GM23338 (cell line): ENCODE measurements at regions not wholly inside any gene's neighbourhood (a gene's known extent, or its start where the extent isn't known, plus 50 kb on each side); places are given as distances from the start of the nearest gene placed in this dataset.

ENCODE experiments used
- CTCF ChIP-seq, 2 experiments: fragments of 200-600 bp in 1 of 2; sonication (generic) in 1 of 2; conservative IDR thresholded peaks; 2 replicates each; pipeline versions ENCODE4 v1.5.1 to v1.6.1; 2016 to 2017; ENCODE audit warnings: antibody characterized with exemption in 2 of 2, low read depth in 2 of 2, mild to moderate bottlenecking in 2 of 2, moderate library complexity in 1 of 2
- JUNB ChIP-seq: IDR thresholded peaks from one replicate; pipeline ENCODE4 v1.6.1; 2016; ENCODE audit warnings: antibody characterized with exemption; ENCODE audit not compliant: unreplicated experiment
- NANOG ChIP-seq: IDR thresholded peaks from 2 replicates; pipeline ENCODE4 v1.6.1; 2016; ENCODE audit warnings: antibody characterized with exemption, borderline replicate concordance
- POLR2AphosphoS5 ChIP-seq: IDR thresholded peaks from 2 replicates; pipeline ENCODE4 v1.6.1; 2016; ENCODE audit warnings: antibody characterized with exemption, low read depth
- STAT1 ChIP-seq: IDR thresholded peaks from one replicate; pipeline ENCODE4 v1.6.1; 2016; ENCODE audit warnings: antibody characterized with exemption; ENCODE audit not compliant: unreplicated experiment
- ZNF114 ChIP-seq: fragments of 250-450 bp; sonication (Bioruptor Pico); IDR thresholded peaks from 2 replicates; pipeline ENCODE4 v1.5.0; 2020; ENCODE audit warnings: mild to moderate bottlenecking, moderate library complexity
- TF ChIP-seq, protein P1 (sequence below): fragments of 250-450 bp; sonication (Bioruptor Pico); IDR thresholded peaks from 2 replicates; pipeline ENCODE4 v1.5.0; 2020; ENCODE audit warnings: mild to moderate bottlenecking, moderate library complexity
- TF ChIP-seq, protein P2 (sequence below): IDR thresholded peaks from one replicate; pipeline ENCODE4 v1.6.1; 2018; ENCODE audit warnings: antibody characterized with exemption; ENCODE audit not compliant: unreplicated experiment

- TF ChIP-seq, protein P1, sequence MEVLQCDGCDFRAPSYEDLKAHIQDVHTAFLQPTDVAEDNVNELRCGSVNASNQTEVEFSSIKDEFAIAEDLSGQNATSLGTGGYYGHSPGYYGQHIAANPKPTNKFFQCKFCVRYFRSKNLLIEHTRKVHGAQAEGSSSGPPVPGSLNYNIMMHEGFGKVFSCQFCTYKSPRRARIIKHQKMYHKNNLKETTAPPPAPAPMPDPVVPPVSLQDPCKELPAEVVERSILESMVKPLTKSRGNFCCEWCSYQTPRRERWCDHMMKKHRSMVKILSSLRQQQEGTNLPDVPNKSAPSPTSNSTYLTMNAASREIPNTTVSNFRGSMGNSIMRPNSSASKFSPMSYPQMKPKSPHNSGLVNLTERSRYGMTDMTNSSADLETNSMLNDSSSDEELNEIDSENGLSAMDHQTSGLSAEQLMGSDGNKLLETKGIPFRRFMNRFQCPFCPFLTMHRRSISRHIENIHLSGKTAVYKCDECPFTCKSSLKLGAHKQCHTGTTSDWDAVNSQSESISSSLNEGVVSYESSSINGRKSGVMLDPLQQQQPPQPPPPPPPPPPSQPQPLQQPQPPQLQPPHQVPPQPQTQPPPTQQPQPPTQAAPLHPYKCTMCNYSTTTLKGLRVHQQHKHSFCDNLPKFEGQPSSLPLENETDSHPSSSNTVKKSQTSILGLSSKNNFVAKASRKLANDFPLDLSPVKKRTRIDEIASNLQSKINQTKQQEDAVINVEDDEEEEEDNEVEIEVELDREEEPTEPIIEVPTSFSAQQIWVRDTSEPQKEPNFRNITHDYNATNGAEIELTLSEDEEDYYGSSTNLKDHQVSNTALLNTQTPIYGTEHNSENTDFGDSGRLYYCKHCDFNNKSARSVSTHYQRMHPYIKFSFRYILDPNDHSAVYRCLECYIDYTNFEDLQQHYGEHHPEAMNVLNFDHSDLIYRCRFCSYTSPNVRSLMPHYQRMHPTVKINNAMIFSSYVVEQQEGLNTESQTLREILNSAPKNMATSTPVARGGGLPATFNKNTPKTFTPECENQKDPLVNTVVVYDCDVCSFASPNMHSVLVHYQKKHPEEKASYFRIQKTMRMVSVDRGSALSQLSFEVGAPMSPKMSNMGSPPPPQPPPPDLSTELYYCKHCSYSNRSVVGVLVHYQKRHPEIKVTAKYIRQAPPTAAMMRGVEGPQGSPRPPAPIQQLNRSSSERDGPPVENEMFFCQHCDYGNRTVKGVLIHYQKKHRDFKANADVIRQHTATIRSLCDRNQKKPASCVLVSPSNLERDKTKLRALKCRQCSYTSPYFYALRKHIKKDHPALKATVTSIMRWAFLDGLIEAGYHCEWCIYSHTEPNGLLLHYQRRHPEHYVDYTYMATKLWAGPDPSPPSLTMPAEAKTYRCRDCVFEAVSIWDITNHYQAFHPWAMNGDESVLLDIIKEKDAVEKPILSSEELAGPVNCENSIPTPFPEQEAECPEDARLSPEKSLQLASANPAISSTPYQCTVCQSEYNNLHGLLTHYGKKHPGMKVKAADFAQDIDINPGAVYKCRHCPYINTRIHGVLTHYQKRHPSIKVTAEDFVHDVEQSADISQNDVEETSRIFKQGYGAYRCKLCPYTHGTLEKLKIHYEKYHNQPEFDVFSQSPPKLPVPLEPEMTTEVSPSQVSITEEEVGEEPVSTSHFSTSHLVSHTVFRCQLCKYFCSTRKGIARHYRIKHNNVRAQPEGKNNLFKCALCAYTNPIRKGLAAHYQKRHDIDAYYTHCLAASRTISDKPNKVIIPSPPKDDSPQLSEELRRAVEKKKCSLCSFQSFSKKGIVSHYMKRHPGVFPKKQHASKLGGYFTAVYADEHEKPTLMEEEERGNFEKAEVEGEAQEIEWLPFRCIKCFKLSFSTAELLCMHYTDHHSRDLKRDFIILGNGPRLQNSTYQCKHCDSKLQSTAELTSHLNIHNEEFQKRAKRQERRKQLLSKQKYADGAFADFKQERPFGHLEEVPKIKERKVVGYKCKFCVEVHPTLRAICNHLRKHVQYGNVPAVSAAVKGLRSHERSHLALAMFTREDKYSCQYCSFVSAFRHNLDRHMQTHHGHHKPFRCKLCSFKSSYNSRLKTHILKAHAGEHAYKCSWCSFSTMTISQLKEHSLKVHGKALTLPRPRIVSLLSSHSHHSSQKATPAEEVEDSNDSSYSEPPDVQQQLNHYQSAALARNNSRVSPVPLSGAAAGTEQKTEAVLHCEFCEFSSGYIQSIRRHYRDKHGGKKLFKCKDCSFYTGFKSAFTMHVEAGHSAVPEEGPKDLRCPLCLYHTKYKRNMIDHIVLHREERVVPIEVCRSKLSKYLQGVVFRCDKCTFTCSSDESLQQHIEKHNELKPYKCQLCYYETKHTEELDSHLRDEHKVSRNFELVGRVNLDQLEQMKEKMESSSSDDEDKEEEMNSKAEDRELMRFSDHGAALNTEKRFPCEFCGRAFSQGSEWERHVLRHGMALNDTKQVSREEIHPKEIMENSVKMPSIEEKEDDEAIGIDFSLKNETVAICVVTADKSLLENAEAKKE (CRISPR knock-in tag), result no peak
- TF ChIP-seq POLR2AphosphoS5 (no peak), JUNB (no peak), NANOG (no peak), STAT1 (no peak), CTCF (conservative IDR thresholded peaks at IDR 0.05; ENCODE audit: low read depth in 2 of 2) (no peak), ZNF114 (CRISPR knock-in tag) (no peak)
- TF ChIP-seq, protein P2, sequence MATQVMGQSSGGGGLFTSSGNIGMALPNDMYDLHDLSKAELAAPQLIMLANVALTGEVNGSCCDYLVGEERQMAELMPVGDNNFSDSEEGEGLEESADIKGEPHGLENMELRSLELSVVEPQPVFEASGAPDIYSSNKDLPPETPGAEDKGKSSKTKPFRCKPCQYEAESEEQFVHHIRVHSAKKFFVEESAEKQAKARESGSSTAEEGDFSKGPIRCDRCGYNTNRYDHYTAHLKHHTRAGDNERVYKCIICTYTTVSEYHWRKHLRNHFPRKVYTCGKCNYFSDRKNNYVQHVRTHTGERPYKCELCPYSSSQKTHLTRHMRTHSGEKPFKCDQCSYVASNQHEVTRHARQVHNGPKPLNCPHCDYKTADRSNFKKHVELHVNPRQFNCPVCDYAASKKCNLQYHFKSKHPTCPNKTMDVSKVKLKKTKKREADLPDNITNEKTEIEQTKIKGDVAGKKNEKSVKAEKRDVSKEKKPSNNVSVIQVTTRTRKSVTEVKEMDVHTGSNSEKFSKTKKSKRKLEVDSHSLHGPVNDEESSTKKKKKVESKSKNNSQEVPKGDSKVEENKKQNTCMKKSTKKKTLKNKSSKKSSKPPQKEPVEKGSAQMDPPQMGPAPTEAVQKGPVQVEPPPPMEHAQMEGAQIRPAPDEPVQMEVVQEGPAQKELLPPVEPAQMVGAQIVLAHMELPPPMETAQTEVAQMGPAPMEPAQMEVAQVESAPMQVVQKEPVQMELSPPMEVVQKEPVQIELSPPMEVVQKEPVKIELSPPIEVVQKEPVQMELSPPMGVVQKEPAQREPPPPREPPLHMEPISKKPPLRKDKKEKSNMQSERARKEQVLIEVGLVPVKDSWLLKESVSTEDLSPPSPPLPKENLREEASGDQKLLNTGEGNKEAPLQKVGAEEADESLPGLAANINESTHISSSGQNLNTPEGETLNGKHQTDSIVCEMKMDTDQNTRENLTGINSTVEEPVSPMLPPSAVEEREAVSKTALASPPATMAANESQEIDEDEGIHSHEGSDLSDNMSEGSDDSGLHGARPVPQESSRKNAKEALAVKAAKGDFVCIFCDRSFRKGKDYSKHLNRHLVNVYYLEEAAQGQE, result no peak
These were observed 429.1 kb downstream of the ACTR3B start (continued) for GRCh38 chr7:153188630-153189029.
